Coronary artery (tissue), 2 donors: ENCODE measurements at regions not wholly inside any gene's neighbourhood (a gene's known extent, or its start where the extent isn't known, plus 50 kb on each side); places are given as distances from the start of the nearest gene placed in this dataset.
A peak's percentile ranks its signal among the peaks of the same experiment; 100 is the strongest.

Source experiments
- DNase-seq: peaks from one replicate; pipeline ENCODE4 v3.0.0-alpha.2; 2017; ENCODE audit warnings: low spot score
- H3K27ac ChIP-seq, 2 donors: fragments of 200-600 bp; sonication (generic); one replicate each; pipeline ENCODE4 v1.5.1; 2016 to 2019
- H3K4me3 ChIP-seq: fragments of 200-600 bp; sonication (generic); 2 replicates; pipeline ENCODE4 v1.5.1; 2016; ENCODE audit warnings: mild to moderate bottlenecking, moderate library complexity
- CTCF ChIP-seq: fragments of 200-600 bp; sonication (generic); IDR thresholded peaks from one replicate; pipeline ENCODE4 v1.5.1; 2019; ENCODE audit warnings: antibody characterized with exemption

GRCh38 chr4:152100379-152101201, 339.8 kb upstream of the GATB start:
- DNase-seq = peak; percentile 60
- Histone ChIP-seq H3K27ac (no peak overlapping the region), H3K4me3 (no peak overlapping the region)
- TF ChIP-seq CTCF = no peak

- H3K27ac ChIP-seq = no peak overlapping the region
- no peak for TF ChIP-seq CTCF
- H3K4me3 ChIP-seq = no peak overlapping the region
- DNase-seq = peak; percentile 45
These were observed 339.2 kb upstream of the GATB start for GRCh38 chr4:152099981-152100378.

DNA sequence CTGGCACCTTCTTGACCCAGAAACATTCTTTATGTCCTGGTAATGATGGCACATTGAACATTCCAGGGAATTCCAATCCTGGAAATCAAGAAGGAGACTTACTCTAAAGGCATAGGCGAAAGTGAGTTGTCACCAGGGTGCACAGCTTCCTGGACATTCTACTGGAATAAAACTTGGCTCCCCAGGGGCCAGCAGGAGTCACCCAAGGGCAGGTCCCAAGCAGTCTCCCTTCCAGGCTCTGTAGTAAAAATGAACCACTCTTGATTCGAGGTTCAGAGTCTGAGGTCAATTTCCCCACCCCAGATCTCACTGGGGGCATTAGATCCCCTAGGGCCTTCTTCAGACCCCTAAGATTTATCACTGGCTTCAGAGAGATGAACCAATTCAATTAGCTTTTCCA, 338.7 kb upstream of the GATB start:
- TF ChIP-seq CTCF = no peak
- Histone ChIP-seq H3K27ac (no peak overlapping the region), H3K4me3 (no peak overlapping the region)
- DNase-seq = peak; percentile 45

DNA sequence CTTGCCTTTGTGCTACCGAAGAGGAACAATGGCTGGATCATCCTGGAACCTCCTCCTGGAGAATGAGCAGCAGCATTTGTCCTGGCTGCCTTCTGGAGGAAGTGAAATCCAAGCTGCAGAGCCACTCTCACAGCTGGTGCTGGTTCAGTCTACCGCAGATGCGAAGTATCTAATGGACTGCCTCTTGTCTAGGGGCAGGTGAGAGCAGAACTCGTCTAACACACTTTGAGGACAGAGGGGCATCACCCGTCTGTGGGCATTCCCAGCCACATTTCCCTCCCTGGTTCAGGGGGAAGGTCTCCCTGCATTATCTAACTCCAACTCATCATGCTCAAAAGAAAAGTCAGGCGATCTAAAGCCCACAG, 338.2 kb upstream of the GATB start:
- H3K27ac ChIP-seq = no peak overlapping the region
- DNase-seq = no peak
- no peak overlapping the region for H3K4me3 ChIP-seq
- TF ChIP-seq CTCF = no peak

GRCh38 chr4:152098365-152099060, 337.7 kb upstream of the GATB start:
- H3K4me3 ChIP-seq = no peak overlapping the region
- peak; percentile 54 for DNase-seq
- TF ChIP-seq CTCF = no peak
- no peak overlapping the region for H3K27ac ChIP-seq

- Histone ChIP-seq H3K27ac (no peak overlapping the region), H3K4me3 (no peak overlapping the region)
- TF ChIP-seq CTCF = no peak
- no peak for DNase-seq
These were observed 336.6 kb upstream of the GATB start for GRCh38 chr4:152097371-152097770.

DNA sequence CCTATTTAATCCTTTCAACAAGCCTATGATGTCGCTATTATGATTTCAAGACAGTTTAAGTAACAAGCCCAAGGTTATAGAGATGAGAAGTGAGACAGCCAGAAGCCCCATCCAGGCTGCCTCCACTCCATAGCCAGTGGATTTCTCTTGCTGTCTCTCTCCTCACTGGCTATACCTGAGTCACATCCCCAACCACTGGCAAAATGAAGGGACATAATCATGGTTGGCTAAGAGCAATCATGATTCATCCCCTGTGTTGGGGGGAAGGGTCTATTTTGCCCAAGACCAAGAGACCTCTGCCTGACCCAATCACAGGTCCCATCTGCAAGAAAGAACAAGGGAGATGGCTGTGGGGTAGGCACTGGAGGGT, 334.9 kb upstream of the GATB start:
- no peak for DNase-seq
- no peak for TF ChIP-seq CTCF
- Histone ChIP-seq H3K4me3 (no peak overlapping the region), H3K27ac (no peak overlapping the region)
